ENCODE measurements at regions not wholly inside any gene's neighbourhood (a gene's known extent, or its start where the extent isn't known, plus 50 kb on each side); places are given as distances from the start of the nearest gene placed in this dataset.

- TF ChIP-seq REST (IDR thresholded peaks at IDR 0.05; ENCODE audit: unreplicated experiment) (no peak), ZNF331 (CRISPR knock-in tag; IDR thresholded peaks at IDR 0.05; ENCODE audit: low read depth) (no peak)
These were observed 177.8 kb upstream of the SCN7A start (continued) for GRCh38 chr2:166671801-166672200.

GRCh38 chr2:166671235-166671634, 177.2 kb upstream of the SCN7A start:
- ATAC-seq (no peak), DNase-seq (ENCODE audit: low spot score) (no peak)
- peaks cover 4% of the 10 kb centered on the region; the same call in 2 of the 3 replicates for H3K9me3 Mint-ChIP-seq
- TF ChIP-seq ZNF114 (CRISPR knock-in tag; IDR thresholded peaks at IDR 0.05) (no peak), EZH2phosphoT487 (IDR thresholded peaks at IDR 0.05; ENCODE audit: unreplicated experiment) (no peak), CTCF (conservative IDR thresholded peaks at IDR 0.05; ENCODE audit: low read depth in 2 of 2) (no peak), ZNF462 (CRISPR knock-in tag; IDR thresholded peaks at IDR 0.05) (no peak), NANOG (IDR thresholded peaks at IDR 0.05; ENCODE audit: borderline replicate concordance) (no peak), CREB1 (CRISPR knock-in tag; IDR thresholded peaks at IDR 0.05; ENCODE audit: low read depth) (no peak), ETS1 (IDR thresholded peaks at IDR 0.05) (no peak), EZH2 (IDR thresholded peaks at IDR 0.05; ENCODE audit: low read depth, unreplicated experiment) (no peak), ZNF331 (CRISPR knock-in tag; IDR thresholded peaks at IDR 0.05; ENCODE audit: low read depth) (no peak)

More at GRCh38 chr2:166671235-166671634, 177.2 kb upstream of the SCN7A start:
- Mint-ChIP-seq H3K27me3 (ENCODE audit: insufficient read depth, low read depth, poor library complexity) (no peaks in the 10 kb centered on the region), H3K36me3 (ENCODE audit: low read depth) (no peaks in the 10 kb centered on the region), H3K27ac (no peak overlapping the region), H3K4me3 (no peak overlapping the region), H3K4me1 (no peaks in the 10 kb centered on the region)
- no peaks in the 10 kb centered on the region for H3K4me1 ChIP-seq (ENCODE audit: insufficient read depth)
- no peaks in the 10 kb centered on the region for H3K79me2 ChIP-seq (replicated peaks; ENCODE audit: insufficient read depth)
- H3K4me3 ChIP-seq, result no peak overlapping the region
- H3K36me3 ChIP-seq (ENCODE audit: insufficient read depth), result no peaks in the 10 kb centered on the region
- H3K27ac ChIP-seq (ENCODE audit: low read depth), result no peak overlapping the region
- H3K27me3 ChIP-seq (ENCODE audit: insufficient read depth), result no peaks in the 10 kb centered on the region
- H2AFZ ChIP-seq, result no peak overlapping the region
- no peaks in the 10 kb centered on the region for H4K20me1 ChIP-seq (replicated peaks; ENCODE audit: insufficient read depth)
- no peaks in the 10 kb centered on the region for H3F3A ChIP-seq (replicated peaks; ENCODE audit: low read depth)
- H3K9me2 ChIP-seq (ENCODE audit: insufficient read depth), result no peaks in the 10 kb centered on the region; the same call in 1 of the 2 replicates
- no peak overlapping the region for H3K4me2 ChIP-seq

Data from GM23338 (cell line).